ENCODE measurements at regions not wholly inside any gene's neighbourhood (a gene's known extent, or its start where the extent isn't known, plus 50 kb on each side); places are given as distances from the start of the nearest gene placed in this dataset.
"Not testable (repeated sequence)": the region's sequence is repeated elsewhere in the genome, so short reads cannot be mapped to it uniquely, and the experiment has no call there.

GRCh38 chr16:58792188-58792587, 58.1 kb upstream of the GOT2 start:
- H3K4me3 Mint-ChIP-seq = no peak overlapping the region
- H3K9me3 ChIP-seq (ENCODE audit: control insufficient read depth, low read length, poor library complexity, severe bottlenecking) = no peaks in the 10 kb centered on the region
- no peaks in the 10 kb centered on the region for H3K36me3 Mint-ChIP-seq (ENCODE audit: low read depth)
- no peak for ATAC-seq
- H3K4me1 Mint-ChIP-seq = no peaks in the 10 kb centered on the region
- DNase-seq = no peak
- H3K27me3 Mint-ChIP-seq = peaks cover 42% of the 10 kb centered on the region
- no peak overlapping the region for H3K27ac Mint-ChIP-seq

GRCh38 chr16:58790816-58791557, 56.9 kb upstream of the GOT2 start:
- not testable (repeated sequence) for H3K4me3 Mint-ChIP-seq; H3K27ac Mint-ChIP-seq; H3K4me1 Mint-ChIP-seq; ATAC-seq; H3K9me3 ChIP-seq (ENCODE audit: control insufficient read depth, low read length, poor library complexity, severe bottlenecking); DNase-seq; H3K36me3 Mint-ChIP-seq (ENCODE audit: low read depth)
- H3K27me3 Mint-ChIP-seq = peaks cover 42% of the 10 kb centered on the region

- H3K27me3 Mint-ChIP-seq = peaks cover 31% of the 10 kb centered on the region
- ATAC-seq (no peak), DNase-seq (no peak)
- no peaks in the 10 kb centered on the region for H3K9me3 ChIP-seq (ENCODE audit: control insufficient read depth, low read length, poor library complexity, severe bottlenecking)
- H3K4me3 Mint-ChIP-seq = no peak overlapping the region
- no peak overlapping the region for H3K27ac Mint-ChIP-seq
- H3K36me3 Mint-ChIP-seq (ENCODE audit: low read depth) = peaks cover 2% of the 10 kb centered on the region
- no peaks in the 10 kb centered on the region for H3K4me1 Mint-ChIP-seq
Measured at GRCh38 chr16:58789351-58789750, 55.2 kb upstream of the GOT2 start.

Data from T-helper 17 cell (primary cell).